ENCODE measurements at regions not wholly inside any gene's neighbourhood (a gene's known extent, or its start where the extent isn't known, plus 50 kb on each side); places are given as distances from the start of the nearest gene placed in this dataset.
"Not testable (repeated sequence)": the region's sequence is repeated elsewhere in the genome, so short reads cannot be mapped to it uniquely, and the experiment has no call there.

GRCh38 chr16:29139901-29140855, 155.3 kb downstream of the LAT start:
- not testable (repeated sequence) for DNase-seq

- no peak for DNase-seq
Observed at GRCh38 chr16:29139261-29139802, 154.5 kb downstream of the LAT start.

- DNase-seq: not testable (repeated sequence)
Observed at GRCh38 chr16:29138698-29139097, 153.8 kb downstream of the LAT start.

GRCh38 chr16:29137894-29138662, 153.2 kb downstream of the LAT start:
- not testable (repeated sequence) for DNase-seq

GRCh38 chr16:29137461-29137860, 152.6 kb downstream of the LAT start:
- DNase-seq: not testable (repeated sequence)

- DNase-seq: not testable (repeated sequence)
Observed at GRCh38 chr16:29136916-29137315, 152.1 kb downstream of the LAT start.

- not testable (repeated sequence) for DNase-seq
Observed at GRCh38 chr16:29136046-29136696, 151.3 kb downstream of the LAT start.

GRCh38 chr16:29135098-29135497, 150.2 kb downstream of the LAT start:
- DNase-seq: not testable (repeated sequence)

- not testable (repeated sequence) for DNase-seq
Observed at GRCh38 chr16:29133681-29134430, 149.0 kb downstream of the LAT start.

GRCh38 chr16:29132869-29133268, 148.0 kb downstream of the LAT start:
- not testable (repeated sequence) for DNase-seq

- not testable (repeated sequence) for DNase-seq
Observed at GRCh38 chr16:29132444-29132843, 147.6 kb downstream of the LAT start.

- not testable (repeated sequence) for DNase-seq
Observed at GRCh38 chr16:29130901-29131851, 146.3 kb downstream of the LAT start.

GRCh38 chr16:29130131-29130711, 145.4 kb downstream of the LAT start:
- DNase-seq: not testable (repeated sequence)

GRCh38 chr16:29129458-29130038, 144.7 kb downstream of the LAT start:
- DNase-seq: not testable (repeated sequence)

- DNase-seq: not testable (repeated sequence)
Observed at GRCh38 chr16:29128732-29129457, 144.0 kb downstream of the LAT start.

GRCh38 chr16:29127806-29128420, 143.1 kb downstream of the LAT start:
- DNase-seq: not testable (repeated sequence)

- DNase-seq: no peak
Observed at GRCh38 chr16:29126616-29127015, 141.8 kb downstream of the LAT start.

GRCh38 chr16:29126057-29126494, 141.2 kb downstream of the LAT start:
- DNase-seq: no peak

GRCh38 chr16:29124828-29125227, 140.0 kb downstream of the LAT start:
- no peak for DNase-seq

Data from activated CD8-positive, alpha-beta memory T cell treated with anti-CD3 and anti-CD28 coated beads for 24 hours (primary cell).